OCI-LY7 (cell line): ENCODE measurements at regions not wholly inside any gene's neighbourhood (a gene's known extent, or its start where the extent isn't known, plus 50 kb on each side); places are given as distances from the start of the nearest gene placed in this dataset.

Experiments used
- CTCF ChIP-seq: fragments of 200-600 bp; sonication (generic); conservative IDR thresholded peaks from 2 replicates; pipeline ENCODE4 v1.5.1; 2014; ENCODE audit warnings: mild to moderate bottlenecking, antibody characterized with exemption, low read length, moderate library complexity, mixed read lengths
- EZH2phosphoT487 ChIP-seq: fragments of 200-600 bp; sonication (generic); IDR thresholded peaks from 2 replicates; pipeline ENCODE4 v1.6.1; 2018; ENCODE audit warnings: low read depth, borderline replicate concordance, mild to moderate bottlenecking, mixed run types, antibody characterized with exemption, low read length, moderate library complexity, mixed read lengths

- no peak for TF ChIP-seq CTCF
- no peak for TF ChIP-seq EZH2phosphoT487
These were observed 2019.8 kb downstream of the NCAM2 start for GRCh38 chr21:23017989-23018388.
